Kidney epithelial cell (primary cell): ENCODE measurements at regions not wholly inside any gene's neighbourhood (a gene's known extent, or its start where the extent isn't known, plus 50 kb on each side); places are given as distances from the start of the nearest gene placed in this dataset.

ENCODE experiments used
- DNase-seq: peaks from one replicate; pipeline ENCODE4 v3.0.0-alpha.2; 2010; ENCODE audit warnings: low read depth
- H3K27me3 ChIP-seq: 2 replicates; pipeline ENCODE4 v1.6.0; 2011; ENCODE audit warnings: low read length; ENCODE audit not compliant: control insufficient read depth, insufficient read depth
- H3K36me3 ChIP-seq: 2 replicates; pipeline ENCODE4 v1.5.1; 2011; ENCODE audit warnings: low read length; ENCODE audit not compliant: control insufficient read depth, insufficient read depth
- H3K4me3 ChIP-seq: 2 replicates; pipeline ENCODE4 v1.5.1; 2011; ENCODE audit warnings: low read depth, mild to moderate bottlenecking, control low read depth, low read length
- TF ChIP-seq, protein P1 (sequence below): IDR thresholded peaks from 2 replicates; pipeline ENCODE4 v1.5.1; 2011; ENCODE audit warnings: mild to moderate bottlenecking, moderate library complexity, low read length, control low read depth, inconsistent platforms; ENCODE audit not compliant: insufficient read depth, poor library complexity, severe bottlenecking

- H3K36me3 ChIP-seq, result no peaks in the 10 kb centered on the region
- no peak for DNase-seq
- no peaks in the 10 kb centered on the region for H3K27me3 ChIP-seq
- H3K4me3 ChIP-seq, result no peak overlapping the region
- TF ChIP-seq, protein P1, sequence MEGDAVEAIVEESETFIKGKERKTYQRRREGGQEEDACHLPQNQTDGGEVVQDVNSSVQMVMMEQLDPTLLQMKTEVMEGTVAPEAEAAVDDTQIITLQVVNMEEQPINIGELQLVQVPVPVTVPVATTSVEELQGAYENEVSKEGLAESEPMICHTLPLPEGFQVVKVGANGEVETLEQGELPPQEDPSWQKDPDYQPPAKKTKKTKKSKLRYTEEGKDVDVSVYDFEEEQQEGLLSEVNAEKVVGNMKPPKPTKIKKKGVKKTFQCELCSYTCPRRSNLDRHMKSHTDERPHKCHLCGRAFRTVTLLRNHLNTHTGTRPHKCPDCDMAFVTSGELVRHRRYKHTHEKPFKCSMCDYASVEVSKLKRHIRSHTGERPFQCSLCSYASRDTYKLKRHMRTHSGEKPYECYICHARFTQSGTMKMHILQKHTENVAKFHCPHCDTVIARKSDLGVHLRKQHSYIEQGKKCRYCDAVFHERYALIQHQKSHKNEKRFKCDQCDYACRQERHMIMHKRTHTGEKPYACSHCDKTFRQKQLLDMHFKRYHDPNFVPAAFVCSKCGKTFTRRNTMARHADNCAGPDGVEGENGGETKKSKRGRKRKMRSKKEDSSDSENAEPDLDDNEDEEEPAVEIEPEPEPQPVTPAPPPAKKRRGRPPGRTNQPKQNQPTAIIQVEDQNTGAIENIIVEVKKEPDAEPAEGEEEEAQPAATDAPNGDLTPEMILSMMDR, result no peak
Observed at GRCh38 chr1:222413436-222413835, 134.5 kb downstream of the HHIPL2 start.

DNA sequence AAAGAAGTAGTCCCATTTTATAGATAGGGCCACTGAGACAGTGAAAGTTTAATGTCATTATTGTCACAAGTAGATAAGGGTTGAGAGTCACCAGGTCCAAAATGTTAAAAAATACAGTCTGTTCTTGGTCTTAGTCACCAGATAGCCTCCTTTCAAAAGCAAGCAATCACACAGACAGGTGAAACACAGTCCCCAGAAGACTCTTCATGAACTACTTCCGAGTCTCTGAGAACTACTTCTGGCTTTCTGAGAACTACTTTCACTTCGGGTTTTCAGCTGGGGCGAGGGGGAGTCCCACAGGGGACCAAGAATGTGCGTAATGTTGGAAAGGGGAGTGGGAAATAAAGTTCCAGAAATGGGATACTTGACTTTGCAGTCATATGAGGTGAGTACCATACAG, 143.2 kb downstream of the HHIPL2 start:
- H3K27me3 ChIP-seq, result no peaks in the 10 kb centered on the region
- no peak overlapping the region for H3K4me3 ChIP-seq
- no peaks in the 10 kb centered on the region for H3K36me3 ChIP-seq
- TF ChIP-seq, protein P1, result no peak
- no peak for DNase-seq

DNA sequence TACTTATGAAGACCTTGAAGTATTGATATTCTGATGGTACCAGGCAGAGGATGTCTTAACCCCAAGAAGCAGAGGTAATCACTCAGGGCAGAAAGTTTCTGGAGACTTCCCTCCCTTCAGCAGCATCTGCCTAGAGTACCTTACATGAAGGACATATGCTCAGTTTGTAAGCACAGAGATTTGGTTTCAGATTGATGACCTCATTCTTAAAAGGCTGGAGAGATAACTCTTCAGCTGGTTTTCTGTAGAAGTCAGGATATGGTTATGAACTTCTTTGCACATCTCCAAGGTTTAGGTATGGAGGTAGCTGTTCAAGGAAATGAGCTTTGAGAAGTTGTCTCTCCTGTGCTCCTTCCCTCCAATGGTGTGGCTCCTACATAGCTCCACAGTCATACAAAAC, 148.7 kb downstream of the HHIPL2 start:
- Histone ChIP-seq H3K4me3 (no peak overlapping the region), H3K36me3 (no peaks in the 10 kb centered on the region), H3K27me3 (peaks cover 4% of the 10 kb centered on the region)
- DNase-seq, result no peak
- TF ChIP-seq, protein P1, result no peak

- H3K36me3 ChIP-seq, result no peaks in the 10 kb centered on the region
- no peak for DNase-seq
- TF ChIP-seq, protein P1, result no peak
- H3K27me3 ChIP-seq, result peaks cover 4% of the 10 kb centered on the region
- H3K4me3 ChIP-seq, result no peak overlapping the region
Observed at GRCh38 chr1:222394224-222394623, 153.7 kb downstream of the HHIPL2 start.

GRCh38 chr1:222392556-222392955, 155.3 kb downstream of the HHIPL2 start:
- Histone ChIP-seq H3K36me3 (no peaks in the 10 kb centered on the region), H3K27me3 (no peaks in the 10 kb centered on the region), H3K4me3 (no peak overlapping the region)
- DNase-seq, result no peak
- TF ChIP-seq, protein P1, result no peak

DNA sequence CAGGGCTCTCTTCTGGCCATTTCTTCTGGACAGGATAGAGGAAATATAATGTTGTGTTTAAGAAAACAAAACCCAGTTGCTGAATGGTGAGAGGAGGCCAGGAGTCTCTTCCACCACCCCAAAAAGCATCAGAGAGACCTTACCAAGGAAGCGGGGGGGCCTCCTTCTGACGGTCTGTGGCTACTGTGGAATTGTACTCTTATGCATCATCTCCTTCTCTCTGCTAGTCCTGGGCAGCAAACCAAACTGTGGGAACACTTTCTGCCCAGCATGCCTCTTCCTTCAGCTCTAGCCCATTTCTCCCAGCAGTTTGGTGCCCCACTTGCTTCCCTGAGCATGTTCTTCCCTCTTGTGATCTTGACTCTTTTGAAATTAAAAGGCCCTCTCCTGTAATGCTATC, 157.7 kb downstream of the HHIPL2 start:
- no peak for DNase-seq
- no peaks in the 10 kb centered on the region for H3K27me3 ChIP-seq
- H3K36me3 ChIP-seq, result no peaks in the 10 kb centered on the region
- H3K4me3 ChIP-seq, result no peak overlapping the region
- TF ChIP-seq, protein P1, result no peak
